Osteocyte (in vitro differentiated cells): ENCODE measurements at regions not wholly inside any gene's neighbourhood (a gene's known extent, or its start where the extent isn't known, plus 50 kb on each side); places are given as distances from the start of the nearest gene placed in this dataset.

ENCODE experiments used
- DNase-seq: peaks from one replicate; pipeline ENCODE4 v3.0.0; 2021; ENCODE audit warnings: mixed read lengths; ENCODE audit not compliant: unreplicated experiment; ENCODE audit errors: extremely low spot score
- H3K27ac Mint-ChIP-seq: one replicate; pipeline ENCODE4 v1.8.0; 2021; ENCODE audit warnings: mild to moderate bottlenecking, mixed read lengths; ENCODE audit not compliant: unreplicated experiment
- H3K27me3 Mint-ChIP-seq: one replicate; pipeline ENCODE4 v1.8.0; 2021; ENCODE audit warnings: mixed read lengths; ENCODE audit not compliant: unreplicated experiment
- H3K36me3 Mint-ChIP-seq: one replicate; pipeline ENCODE4 v1.8.0; 2021; ENCODE audit warnings: mixed read lengths; ENCODE audit not compliant: unreplicated experiment
- H3K4me1 Mint-ChIP-seq: one replicate; pipeline ENCODE4 v1.8.0; 2021; ENCODE audit warnings: mixed read lengths; ENCODE audit not compliant: unreplicated experiment
- H3K4me3 Mint-ChIP-seq: one replicate; pipeline ENCODE4 v1.8.0; 2021; ENCODE audit warnings: mild to moderate bottlenecking, moderate library complexity, mixed read lengths; ENCODE audit not compliant: unreplicated experiment
- H3K9me3 Mint-ChIP-seq: one replicate; pipeline ENCODE4 v1.8.0; 2021; ENCODE audit warnings: mixed read lengths; ENCODE audit not compliant: unreplicated experiment
- TF ChIP-seq, protein P1 (sequence below): fragments of 200-600 bp; sonication (generic); IDR thresholded peaks from 2 replicates; pipeline ENCODE4 v1.5.0; 2021; ENCODE audit warnings: antibody characterized with exemption, mild to moderate bottlenecking, moderate library complexity

DNA sequence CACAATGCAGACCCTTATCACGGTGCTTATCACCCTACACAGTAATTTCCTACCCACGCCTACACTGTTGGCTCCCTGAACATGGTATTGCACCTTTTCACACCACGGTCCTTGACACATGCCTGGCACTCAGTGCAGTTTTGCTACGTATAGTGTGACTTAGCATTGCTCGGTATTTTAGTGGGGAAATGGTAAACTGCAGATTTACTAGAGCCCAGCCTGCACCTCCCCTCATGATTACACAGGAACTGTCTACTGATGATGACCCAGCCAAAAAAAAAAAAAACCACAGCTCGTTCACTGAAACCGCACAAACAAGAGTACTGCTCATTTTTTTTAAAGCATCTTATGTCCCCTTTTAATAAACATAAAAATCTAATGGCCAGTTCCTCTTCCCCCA is 124.2 kb upstream of the ZNF746 start:
- peaks cover 24% of the 10 kb centered on the region for H3K4me1 Mint-ChIP-seq
- DNase-seq, result no peak
- H3K36me3 Mint-ChIP-seq, result peaks cover 28% of the 10 kb centered on the region
- H3K27ac Mint-ChIP-seq, result no peak overlapping the region
- H3K4me3 Mint-ChIP-seq, result no peak overlapping the region
- H3K9me3 Mint-ChIP-seq, result no peaks in the 10 kb centered on the region
- H3K27me3 Mint-ChIP-seq, result no peaks in the 10 kb centered on the region
- TF ChIP-seq, protein P1, sequence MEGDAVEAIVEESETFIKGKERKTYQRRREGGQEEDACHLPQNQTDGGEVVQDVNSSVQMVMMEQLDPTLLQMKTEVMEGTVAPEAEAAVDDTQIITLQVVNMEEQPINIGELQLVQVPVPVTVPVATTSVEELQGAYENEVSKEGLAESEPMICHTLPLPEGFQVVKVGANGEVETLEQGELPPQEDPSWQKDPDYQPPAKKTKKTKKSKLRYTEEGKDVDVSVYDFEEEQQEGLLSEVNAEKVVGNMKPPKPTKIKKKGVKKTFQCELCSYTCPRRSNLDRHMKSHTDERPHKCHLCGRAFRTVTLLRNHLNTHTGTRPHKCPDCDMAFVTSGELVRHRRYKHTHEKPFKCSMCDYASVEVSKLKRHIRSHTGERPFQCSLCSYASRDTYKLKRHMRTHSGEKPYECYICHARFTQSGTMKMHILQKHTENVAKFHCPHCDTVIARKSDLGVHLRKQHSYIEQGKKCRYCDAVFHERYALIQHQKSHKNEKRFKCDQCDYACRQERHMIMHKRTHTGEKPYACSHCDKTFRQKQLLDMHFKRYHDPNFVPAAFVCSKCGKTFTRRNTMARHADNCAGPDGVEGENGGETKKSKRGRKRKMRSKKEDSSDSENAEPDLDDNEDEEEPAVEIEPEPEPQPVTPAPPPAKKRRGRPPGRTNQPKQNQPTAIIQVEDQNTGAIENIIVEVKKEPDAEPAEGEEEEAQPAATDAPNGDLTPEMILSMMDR, result no peak

DNA sequence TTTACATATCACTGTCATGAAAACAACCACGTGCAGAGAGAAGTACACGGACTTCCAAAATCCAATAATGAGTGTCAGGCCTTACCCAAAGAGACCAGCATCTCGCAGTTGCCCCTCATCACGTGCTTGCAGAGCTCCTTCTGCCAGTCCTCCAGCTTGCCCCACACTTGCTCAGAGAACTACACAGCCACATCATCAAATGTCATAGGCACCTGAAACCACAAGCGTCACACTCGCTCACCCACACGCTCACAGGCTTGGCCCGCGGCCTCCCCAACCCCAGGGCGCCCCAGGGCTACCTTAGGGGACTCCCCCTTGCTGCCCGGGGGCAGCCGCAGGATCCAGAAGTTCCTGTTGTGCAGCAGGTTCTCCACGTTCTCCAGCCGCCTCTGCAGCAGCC is 123.4 kb upstream of the ZNF746 start:
- no peak overlapping the region for H3K4me3 Mint-ChIP-seq
- H3K27me3 Mint-ChIP-seq, result no peaks in the 10 kb centered on the region
- H3K27ac Mint-ChIP-seq, result no peak overlapping the region
- peaks cover 36% of the 10 kb centered on the region for H3K36me3 Mint-ChIP-seq
- peaks cover 24% of the 10 kb centered on the region for H3K4me1 Mint-ChIP-seq
- DNase-seq, result no peak
- TF ChIP-seq, protein P1, result no peak
- H3K9me3 Mint-ChIP-seq, result no peaks in the 10 kb centered on the region

DNA sequence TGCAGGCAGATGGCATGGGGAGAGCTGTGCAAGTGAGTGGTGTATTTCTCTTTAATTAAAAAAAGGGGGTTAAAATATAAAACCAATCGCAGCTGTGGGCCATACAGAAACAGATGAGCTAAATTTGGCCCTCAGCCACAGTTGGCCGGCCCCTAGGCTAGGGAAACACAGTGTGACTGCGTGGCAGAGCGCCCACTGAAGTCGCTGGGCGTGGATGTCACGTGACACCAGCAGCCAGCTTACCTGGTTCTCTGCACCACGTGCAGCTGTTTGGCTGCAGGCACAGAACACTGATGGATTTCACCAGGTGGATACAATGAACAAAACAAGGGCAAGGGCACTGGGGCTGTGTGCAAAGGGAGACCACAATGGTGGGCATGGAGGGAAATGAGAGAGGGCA is 119.3 kb upstream of the ZNF746 start:
- TF ChIP-seq, protein P1, result no peak
- no peak overlapping the region for H3K27ac Mint-ChIP-seq
- H3K4me3 Mint-ChIP-seq, result no peak overlapping the region
- peaks cover 68% of the 10 kb centered on the region for H3K36me3 Mint-ChIP-seq
- no peaks in the 10 kb centered on the region for H3K9me3 Mint-ChIP-seq
- H3K4me1 Mint-ChIP-seq, result peaks cover 1% of the 10 kb centered on the region
- no peak for DNase-seq
- no peaks in the 10 kb centered on the region for H3K27me3 Mint-ChIP-seq

DNA sequence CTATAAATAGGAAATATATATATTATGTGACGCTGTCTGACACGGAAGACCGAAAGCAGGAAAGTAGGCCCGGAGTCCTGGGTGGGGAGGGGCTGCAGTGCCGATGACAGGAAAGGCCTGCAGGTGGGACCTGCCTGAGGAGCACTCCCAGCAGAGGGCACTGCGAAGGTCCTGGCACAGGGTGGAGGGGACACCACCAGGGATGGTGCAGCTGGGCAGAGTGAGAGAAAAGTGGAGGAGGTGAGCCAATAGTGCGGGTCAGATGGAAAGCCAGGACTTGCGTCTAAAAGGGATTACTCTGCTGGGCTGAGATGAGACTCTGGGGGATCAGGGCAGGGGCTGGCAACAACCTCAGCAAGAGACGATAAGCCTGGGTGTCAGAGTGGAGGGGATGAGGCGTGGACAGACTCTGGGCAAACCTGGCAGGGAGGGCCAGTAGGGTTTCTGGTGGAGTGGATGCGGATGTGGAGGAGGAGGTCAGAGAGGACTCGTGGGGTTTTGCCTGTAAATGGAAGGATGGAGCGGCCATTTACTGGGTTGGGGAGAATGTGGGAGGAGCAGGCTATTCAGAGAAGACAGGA is 118.2 kb upstream of the ZNF746 start:
- H3K27ac Mint-ChIP-seq, result no peak overlapping the region
- no peaks in the 10 kb centered on the region for H3K9me3 Mint-ChIP-seq
- no peak for DNase-seq
- no peaks in the 10 kb centered on the region for H3K27me3 Mint-ChIP-seq
- H3K4me3 Mint-ChIP-seq, result no peak overlapping the region
- H3K4me1 Mint-ChIP-seq, result no peaks in the 10 kb centered on the region
- TF ChIP-seq, protein P1, result no peak
- peaks cover 70% of the 10 kb centered on the region for H3K36me3 Mint-ChIP-seq

DNA sequence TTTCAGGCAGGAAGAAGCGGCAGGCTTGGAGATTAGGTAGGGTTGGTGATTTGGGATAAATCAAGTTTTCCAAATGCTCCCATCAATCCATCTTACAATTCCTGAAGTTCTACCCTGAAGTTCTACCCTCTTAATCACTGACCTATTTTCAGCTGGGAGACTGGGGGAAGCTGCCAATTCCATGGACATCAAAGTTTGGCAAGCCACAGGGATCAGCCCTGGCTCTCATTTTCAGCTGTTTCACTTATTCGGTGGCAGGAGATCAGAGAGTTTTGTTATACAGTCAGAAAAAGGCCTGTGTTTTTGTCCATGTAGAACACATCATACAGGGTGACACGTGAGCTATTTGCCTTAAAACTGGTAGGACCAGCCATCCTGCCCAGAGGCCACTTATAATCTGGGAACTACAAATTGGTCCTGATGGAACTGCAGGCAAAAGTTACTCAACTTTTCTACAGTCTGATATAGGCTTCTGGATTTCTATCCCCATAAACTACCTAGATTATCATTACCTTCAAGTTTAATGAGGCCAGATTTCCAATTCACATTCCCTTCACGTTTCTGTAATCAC is 112.9 kb upstream of the ZNF746 start:
- no peak overlapping the region for H3K4me3 Mint-ChIP-seq
- H3K27me3 Mint-ChIP-seq, result no peaks in the 10 kb centered on the region
- H3K27ac Mint-ChIP-seq, result no peak overlapping the region
- TF ChIP-seq, protein P1, result no peak
- no peaks in the 10 kb centered on the region for H3K9me3 Mint-ChIP-seq
- H3K36me3 Mint-ChIP-seq, result peaks cover 54% of the 10 kb centered on the region
- H3K4me1 Mint-ChIP-seq, result no peaks in the 10 kb centered on the region
- no peak for DNase-seq
